Right lobe of liver (tissue), 6 donors: ENCODE measurements at regions not wholly inside any gene's neighbourhood (a gene's known extent, or its start where the extent isn't known, plus 50 kb on each side); places are given as distances from the start of the nearest gene placed in this dataset.
A peak's percentile ranks its signal among the peaks of the same experiment; 100 is the strongest.

Experiments
- ATAC-seq, 4 donors: fragments of 200-7000 bp; cut with Tn5 transposase; one replicate each; pipeline ENCODE4 v1.9.1; 2020; ENCODE audit warnings: mild to moderate bottlenecking in 4 of 4, moderate library complexity in 4 of 4
- DNase-seq, 3 donors: peaks; one replicate each; pipeline ENCODE4 v3.0.0-alpha.2; 2020
- H3K27ac ChIP-seq, 3 donors: fragments of 200-600 bp; one replicate each; pipeline ENCODE4 v1.8.0; 2022
- H3K27me3 ChIP-seq, 2 donors: fragments of 200-600 bp; one replicate each; pipeline ENCODE4 v1.8.0; 2022
- H3K36me3 ChIP-seq, 4 donors: fragments of 200-600 bp; sonication (generic) in 1 of 4; one replicate each; pipeline versions ENCODE4 v1.5.1 to v1.8.0; 2017 to 2022; ENCODE audit warnings: control low read depth in 1 of 4
- H3K4me1 ChIP-seq, 4 donors: fragments of 200-600 bp; sonication (generic) in 1 of 4; one replicate each; pipeline versions ENCODE4 v1.5.1 to v1.8.0; 2017 to 2022; ENCODE audit warnings: control low read depth in 1 of 4
- H3K4me3 ChIP-seq, 3 donors: fragments of 200-600 bp; one replicate each; pipeline ENCODE4 v1.8.0; 2022
- H3K9me3 ChIP-seq, 4 donors: fragments of 200-600 bp; sonication (generic) in 1 of 4; one replicate each; pipeline versions ENCODE4 v1.5.1 to v1.8.0; 2017 to 2022; ENCODE audit warnings: control low read depth in 1 of 4
- CTCF ChIP-seq, 4 donors: fragments of 200-600 bp in 3 of 4; fragments of 450-650 bp in 1 of 4; IDR thresholded peaks; one replicate each; pipeline versions ENCODE4 v1.5.1 to v1.8.0; 2016 to 2022; ENCODE audit warnings: antibody characterized with exemption in 4 of 4, mild to moderate bottlenecking in 2 of 4
- POLR2A ChIP-seq: fragments of 450-650 bp; IDR thresholded peaks from one replicate; pipeline ENCODE4 v1.6.1; 2017; ENCODE audit warnings: antibody characterized with exemption, mild to moderate bottlenecking
- WGBS: methylation state at CpG from one replicate; pipeline ENCODE4 v1.1.6; 2018; ENCODE audit warnings: low coverage, low lambda C conversion rate; ENCODE audit not compliant: insufficient coverage; ENCODE audit errors: missing lambda C conversion rate; 5-methylcytosine and 5-hydroxymethylcytosine counted together
- intact Hi-C, 2 donors: fragments of 100-400 bp; cut with DNase I; formaldehyde crosslinking; loops; one replicate each; pipeline versions ENCODE4 v1.11.2 to v1.14.1; 2022
- donor health status: DM: no; HTN: yes; CAD: no.
- donor health status: DM: no; HTN: no; CAD: no.
- donor health status: DM: no; HTN: no; CAD: no.
- donor health status: DM: no; HTN: yes; CAD: no.
- donor health status: DM: no; HTN: yes; CAD: no.

- no peaks in the 10 kb centered on the region for H3K36me3 ChIP-seq
- no peak overlapping the region for H3K27ac ChIP-seq
- ATAC-seq (no peak), DNase-seq (no peak)
- no peak overlapping the region for H3K4me3 ChIP-seq
- 90% methylated on average over 3 of the region's 3 CpGs for WGBS
- intact Hi-C loops = no loop called here
- no peaks in the 10 kb centered on the region for H3K27me3 ChIP-seq
- TF ChIP-seq CTCF (IDR thresholded peaks at IDR 0.05) = no peak
- no peak for TF ChIP-seq POLR2A
- H3K9me3 ChIP-seq = no peaks in the 10 kb centered on the region
- no peaks in the 10 kb centered on the region for H3K4me1 ChIP-seq
Observed at GRCh38 chr2:17058772-17059402, 393.3 kb upstream of the CYRIA start.

DNA sequence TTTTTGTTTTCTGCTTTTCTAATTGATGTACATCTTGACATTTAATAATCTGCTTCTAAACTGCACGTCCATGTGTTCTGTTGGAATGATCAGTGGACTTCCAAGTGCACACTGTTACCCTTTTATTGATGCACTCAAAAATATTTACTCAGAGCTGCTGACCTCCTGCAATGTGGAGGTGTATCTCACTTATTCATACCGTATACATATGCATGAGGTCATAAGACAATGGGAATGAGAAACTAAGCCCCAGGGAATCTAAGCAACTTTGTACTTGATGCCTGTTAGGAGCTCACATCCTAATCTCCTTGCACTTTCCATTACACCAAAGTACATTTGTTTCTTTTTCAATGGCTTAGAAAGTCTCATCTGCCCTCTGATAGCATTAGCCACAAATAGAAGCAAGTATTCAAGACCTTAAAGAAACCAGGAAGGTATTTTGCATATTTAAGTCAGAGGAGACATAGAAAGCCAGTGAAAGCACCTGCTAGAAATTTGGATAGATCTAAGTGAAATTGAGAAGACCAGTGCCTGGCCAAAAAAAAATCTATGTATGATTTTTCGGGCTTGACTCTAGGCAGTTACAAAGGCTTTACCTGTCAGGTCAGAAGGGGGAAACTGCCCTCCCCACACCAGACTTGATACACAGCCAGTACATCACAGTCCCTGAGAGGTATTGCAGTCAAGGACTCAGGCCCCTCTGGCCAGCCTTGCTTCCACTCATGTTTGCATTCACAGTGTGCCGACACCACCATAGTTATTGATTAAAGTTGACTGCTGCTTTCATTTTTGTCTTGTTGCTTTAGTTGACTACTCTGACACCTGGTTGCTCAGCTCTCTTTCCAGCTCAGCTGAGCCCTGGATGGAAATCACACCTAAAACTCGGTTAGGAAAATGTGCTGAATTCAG lies 391.7 kb upstream of the CYRIA start:
- Histone ChIP-seq H3K4me3 (no peak overlapping the region), H3K36me3 (no peaks in the 10 kb centered on the region), H3K27ac (no peak overlapping the region), H3K4me1 (no peaks in the 10 kb centered on the region), H3K27me3 (no peaks in the 10 kb centered on the region), H3K9me3 (no peaks in the 10 kb centered on the region)
- DNase-seq = no peak
- intact Hi-C loops = no loop called here
- ATAC-seq = peak in 1 of 4 donors; percentile 68
- TF ChIP-seq POLR2A = no peak
- TF ChIP-seq CTCF (IDR thresholded peaks at IDR 0.05) = no peak
- 39% methylated on average over 5 of the region's 5 CpGs for WGBS

GRCh38 chr2:17056236-17056635 lies 390.6 kb upstream of the CYRIA start:
- DNase-seq = no peak
- ATAC-seq = no peak
- no peak for TF ChIP-seq POLR2A
- Histone ChIP-seq H3K27ac (no peak overlapping the region), H3K4me1 (no peaks in the 10 kb centered on the region), H3K27me3 (no peaks in the 10 kb centered on the region), H3K4me3 (no peak overlapping the region), H3K36me3 (no peaks in the 10 kb centered on the region), H3K9me3 (no peaks in the 10 kb centered on the region)
- 62% methylated on average over 4 of the region's 4 CpGs for WGBS
- intact Hi-C loops = no loop called here

- no peaks in the 10 kb centered on the region for H3K9me3 ChIP-seq
- DNase-seq (no peak), ATAC-seq (no peak)
- no peaks in the 10 kb centered on the region for H3K27me3 ChIP-seq
- no peak overlapping the region for H3K27ac ChIP-seq
- H3K36me3 ChIP-seq = no peaks in the 10 kb centered on the region
- no peaks in the 10 kb centered on the region for H3K4me1 ChIP-seq
- no peak overlapping the region for H3K4me3 ChIP-seq
- WGBS = 96% methylated on average over 5 of the region's 5 CpGs
- no peak for TF ChIP-seq POLR2A
- no peak for TF ChIP-seq CTCF (IDR thresholded peaks at IDR 0.05)
- intact Hi-C loops = no loop called here
Observed at GRCh38 chr2:17052001-17052400, 386.4 kb upstream of the CYRIA start.

- no peaks in the 10 kb centered on the region for H3K36me3 ChIP-seq
- H3K9me3 ChIP-seq = no peaks in the 10 kb centered on the region
- no peaks in the 10 kb centered on the region for H3K4me1 ChIP-seq
- no peak for TF ChIP-seq CTCF (IDR thresholded peaks at IDR 0.05)
- no peak overlapping the region for H3K27ac ChIP-seq
- H3K27me3 ChIP-seq = no peaks in the 10 kb centered on the region
- intact Hi-C loops = no loop called here
- no peak overlapping the region for H3K4me3 ChIP-seq
- DNase-seq = no peak
- no peak for ATAC-seq
Observed at GRCh38 chr2:17051538-17051937, 385.9 kb upstream of the CYRIA start.
